T47D (cell line): ENCODE measurements at regions not wholly inside any gene's neighbourhood (a gene's known extent, or its start where the extent isn't known, plus 50 kb on each side); places are given as distances from the start of the nearest gene placed in this dataset.

Experiments used
- DNase-seq, 2 experiments: peaks; one replicate each; pipeline versions ENCODE4 v3.0.0 to v3.0.0-alpha.2; 2011 to 2012; ENCODE audit warnings: low read depth in 1 of 2, low spot score in 1 of 2
- JUND ChIP-seq: IDR thresholded peaks from 2 replicates; pipeline ENCODE4 v1.6.1; 2012; ENCODE audit warnings: low read depth
- in situ Hi-C: cut with HindIII; loops from 2 replicates; pipeline ENCODE4 v1.10.0; 2016; ENCODE audit warnings: low sequenced_read_pairs, low pct_unique_long_range_greater_than_20kb

GRCh38 chr4:174144106-174144505 is 139.4 kb downstream of the FBXO8 start:
- no peak for DNase-seq
- TF ChIP-seq JUND = no peak
- in situ Hi-C loops = no loop called here

DNA sequence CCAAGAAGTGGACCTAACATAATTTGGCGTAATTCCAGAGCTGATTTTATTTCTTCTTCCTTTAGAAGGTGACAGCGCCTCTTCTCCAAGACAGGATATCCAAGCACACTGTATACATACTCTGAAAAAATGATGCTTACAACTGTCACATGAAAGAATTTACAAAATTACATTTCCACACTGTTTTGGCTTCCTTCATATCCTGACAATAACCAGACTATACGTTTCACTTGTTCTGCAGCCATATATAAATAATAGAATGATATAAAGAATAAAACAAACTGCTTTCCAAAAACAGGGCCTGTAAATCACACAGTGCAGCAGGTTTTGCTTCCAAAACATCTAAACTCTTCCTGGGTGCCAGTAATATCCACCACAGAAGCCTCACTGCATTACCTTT is 141.6 kb downstream of the FBXO8 start:
- TF ChIP-seq JUND = no peak
- DNase-seq = no peak
- in situ Hi-C loops = no loop called here

DNA sequence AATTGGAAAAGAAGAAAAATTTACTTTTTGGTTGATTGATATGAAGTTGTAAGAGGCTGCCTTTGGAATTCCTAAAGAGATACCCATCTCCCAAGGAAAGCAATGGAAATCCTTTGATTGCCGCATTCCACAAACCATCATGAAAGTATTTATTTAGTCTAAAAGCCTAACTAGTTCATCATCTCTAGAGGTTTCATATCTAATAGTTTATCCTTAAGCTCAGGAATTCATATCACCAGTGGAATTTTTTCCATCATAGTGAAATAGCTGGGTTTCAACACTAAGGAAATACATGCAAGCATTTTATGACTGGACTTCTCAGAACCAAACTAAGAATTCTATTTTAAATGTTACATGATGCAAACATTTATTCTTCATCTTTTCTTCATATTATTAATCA is 144.9 kb downstream of the FBXO8 start:
- in situ Hi-C loops = no loop called here

DNA sequence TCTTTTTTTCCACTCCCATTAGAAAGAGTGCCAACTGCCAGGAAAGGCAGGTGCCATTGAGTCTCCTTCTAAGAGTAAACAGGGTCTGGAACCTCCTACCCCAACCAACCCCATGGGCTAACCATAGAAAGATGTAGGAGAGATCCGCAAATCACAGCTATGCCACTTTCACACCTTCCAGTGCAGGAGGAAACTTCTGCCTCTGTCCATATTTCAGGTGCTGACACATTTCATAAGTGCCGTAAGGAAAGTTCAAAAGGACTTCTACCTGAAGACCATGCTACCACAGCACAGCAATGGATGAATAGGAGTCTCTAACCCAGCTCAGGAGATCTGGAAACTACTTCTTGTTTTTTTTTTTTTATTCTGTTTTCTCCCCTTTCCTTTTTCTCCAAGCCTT is 145.8 kb downstream of the FBXO8 start:
- DNase-seq = peak in 1 of 2 experiments; percentile 17
- in situ Hi-C loops = no loop called here

More for the DNA sequence above, 144.9 kb downstream of the FBXO8 start:
- DNase-seq = no peak
- TF ChIP-seq JUND = no peak

GRCh38 chr4:174135936-174136406 is 147.5 kb downstream of the FBXO8 start:
- DNase-seq = peak in 1 of 2 experiments; percentile 1
- no peak for TF ChIP-seq JUND
- in situ Hi-C loops = no loop called here

More for the DNA sequence above, 145.8 kb downstream of the FBXO8 start:
- no peak for TF ChIP-seq JUND

- no peak for DNase-seq
- TF ChIP-seq JUND = no peak
- in situ Hi-C loops = no loop called here
These were observed 147.9 kb downstream of the FBXO8 start for GRCh38 chr4:174135530-174135929.

DNA sequence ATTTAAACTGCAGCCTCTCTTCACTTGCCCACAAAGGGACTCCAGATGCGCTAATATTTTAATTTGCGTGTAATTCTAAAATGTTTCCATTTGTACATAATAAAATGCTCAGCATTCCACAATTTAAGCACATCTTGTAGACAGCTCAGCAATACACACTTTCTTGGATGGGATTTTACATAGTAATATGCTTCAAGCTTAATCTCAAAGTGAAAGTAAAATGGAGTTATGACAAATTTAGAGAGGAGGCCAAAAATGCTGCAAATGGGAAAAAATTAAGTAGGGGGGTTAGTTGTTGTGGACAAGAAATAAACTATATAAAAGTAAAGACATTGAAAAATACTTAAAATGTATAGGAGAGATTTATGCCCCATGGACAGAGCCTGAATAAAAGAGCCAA is 149.1 kb downstream of the FBXO8 start:
- in situ Hi-C loops = no loop called here
- TF ChIP-seq JUND = no peak
- no peak for DNase-seq

- no peak for DNase-seq
- in situ Hi-C loops = no loop called here
- TF ChIP-seq JUND = no peak
These were observed 149.9 kb downstream of the FBXO8 start for GRCh38 chr4:174133551-174133950.

GRCh38 chr4:174131901-174132300 is 151.6 kb downstream of the FBXO8 start:
- in situ Hi-C loops = no loop called here
- DNase-seq = no peak
- TF ChIP-seq JUND = no peak

DNA sequence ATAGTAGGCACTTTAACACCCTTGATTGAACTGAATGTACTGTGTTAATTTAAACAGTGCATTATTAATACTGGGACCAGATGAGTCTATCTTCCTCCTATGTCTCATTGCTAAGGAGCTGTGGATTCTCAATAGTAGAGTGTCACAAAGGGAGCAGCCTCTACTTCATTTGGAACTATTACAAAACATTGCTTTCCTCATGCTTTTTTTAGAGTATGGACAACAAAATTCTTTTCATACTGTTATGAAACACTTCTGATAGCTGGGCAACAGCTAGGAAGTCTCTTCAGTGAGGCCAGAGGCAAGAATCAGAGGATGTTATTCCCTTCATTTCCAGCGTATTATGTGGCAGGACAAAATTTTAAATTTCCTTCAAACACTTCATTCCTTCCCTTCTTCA is 160.8 kb downstream of the FBXO8 start:
- no peak for DNase-seq
- TF ChIP-seq JUND = no peak
- in situ Hi-C loops = no loop called here

- in situ Hi-C loops = no loop called here
- no peak for TF ChIP-seq JUND
- DNase-seq = peak; percentile 5 to 61
These were observed 162.8 kb downstream of the FBXO8 start for GRCh38 chr4:174120446-174121295.

- DNase-seq = no peak
- in situ Hi-C loops = no loop called here
- no peak for TF ChIP-seq JUND
These were observed 163.6 kb downstream of the FBXO8 start for GRCh38 chr4:174119830-174120229.

DNA sequence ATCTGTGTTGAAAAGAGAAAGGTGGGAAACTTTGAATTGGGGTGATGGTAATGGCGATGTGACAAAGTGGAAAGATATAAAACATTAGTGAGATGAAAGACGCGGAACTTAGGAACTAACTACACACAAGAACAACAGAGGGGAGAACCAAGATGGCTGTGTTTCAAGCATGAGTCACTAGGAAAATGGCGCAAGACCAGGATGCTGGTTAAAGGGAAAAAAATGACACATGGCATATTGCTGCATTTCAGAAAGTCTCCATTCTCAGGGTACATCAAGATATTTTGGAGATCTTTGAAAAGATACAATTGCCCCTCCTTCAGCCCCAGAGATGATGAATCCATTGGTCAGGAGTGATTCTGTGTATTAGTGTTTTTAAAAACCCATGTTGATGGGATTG is 164.4 kb downstream of the FBXO8 start:
- no peak for DNase-seq
- in situ Hi-C loops = no loop called here
- no peak for TF ChIP-seq JUND
